ENCODE measurements at regions not wholly inside any gene's neighbourhood (a gene's known extent, or its start where the extent isn't known, plus 50 kb on each side); places are given as distances from the start of the nearest gene placed in this dataset.

DNA sequence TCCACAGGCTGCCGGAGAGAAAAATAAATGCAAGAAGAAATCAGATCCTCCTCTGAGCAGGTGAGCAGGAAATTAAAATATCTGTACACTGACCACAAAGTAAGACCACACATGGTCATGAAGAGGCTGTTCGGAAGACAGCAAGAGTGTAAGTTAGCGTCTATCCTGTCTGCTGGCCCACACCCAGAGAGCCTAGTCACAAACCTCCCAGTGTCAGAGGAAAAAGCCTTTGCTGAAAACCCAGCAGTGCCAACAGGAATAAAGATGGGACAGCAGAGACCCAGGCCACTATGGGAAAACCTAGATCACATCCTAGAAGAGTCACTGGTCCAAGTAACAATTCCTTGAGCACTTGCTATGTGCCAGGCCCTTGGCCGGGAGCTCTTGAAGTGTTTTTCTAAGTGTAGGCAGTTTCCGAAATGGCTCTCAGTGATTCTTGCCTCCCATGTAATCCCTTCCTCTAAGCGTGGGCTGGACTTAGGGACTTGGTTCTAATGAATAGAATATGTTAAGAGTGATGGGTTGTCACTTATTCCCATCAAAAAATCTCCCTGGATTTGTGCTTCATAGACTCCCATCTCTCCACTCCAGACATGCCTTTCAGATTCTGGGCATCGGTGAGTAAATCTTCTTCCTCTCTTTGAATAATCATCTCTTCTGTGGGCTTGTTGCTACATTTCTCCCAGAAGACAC lies 110.9 kb upstream of the PKDCC start:
- TF ChIP-seq, protein P1, sequence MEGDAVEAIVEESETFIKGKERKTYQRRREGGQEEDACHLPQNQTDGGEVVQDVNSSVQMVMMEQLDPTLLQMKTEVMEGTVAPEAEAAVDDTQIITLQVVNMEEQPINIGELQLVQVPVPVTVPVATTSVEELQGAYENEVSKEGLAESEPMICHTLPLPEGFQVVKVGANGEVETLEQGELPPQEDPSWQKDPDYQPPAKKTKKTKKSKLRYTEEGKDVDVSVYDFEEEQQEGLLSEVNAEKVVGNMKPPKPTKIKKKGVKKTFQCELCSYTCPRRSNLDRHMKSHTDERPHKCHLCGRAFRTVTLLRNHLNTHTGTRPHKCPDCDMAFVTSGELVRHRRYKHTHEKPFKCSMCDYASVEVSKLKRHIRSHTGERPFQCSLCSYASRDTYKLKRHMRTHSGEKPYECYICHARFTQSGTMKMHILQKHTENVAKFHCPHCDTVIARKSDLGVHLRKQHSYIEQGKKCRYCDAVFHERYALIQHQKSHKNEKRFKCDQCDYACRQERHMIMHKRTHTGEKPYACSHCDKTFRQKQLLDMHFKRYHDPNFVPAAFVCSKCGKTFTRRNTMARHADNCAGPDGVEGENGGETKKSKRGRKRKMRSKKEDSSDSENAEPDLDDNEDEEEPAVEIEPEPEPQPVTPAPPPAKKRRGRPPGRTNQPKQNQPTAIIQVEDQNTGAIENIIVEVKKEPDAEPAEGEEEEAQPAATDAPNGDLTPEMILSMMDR (conservative IDR thresholded peaks at IDR 0.05; ENCODE audit: low read depth, low read length): no peak
- no peak for DNase-seq (ENCODE audit: low read depth)
- H3K4me3 ChIP-seq (ENCODE audit: low read length): no peak overlapping the region

DNA sequence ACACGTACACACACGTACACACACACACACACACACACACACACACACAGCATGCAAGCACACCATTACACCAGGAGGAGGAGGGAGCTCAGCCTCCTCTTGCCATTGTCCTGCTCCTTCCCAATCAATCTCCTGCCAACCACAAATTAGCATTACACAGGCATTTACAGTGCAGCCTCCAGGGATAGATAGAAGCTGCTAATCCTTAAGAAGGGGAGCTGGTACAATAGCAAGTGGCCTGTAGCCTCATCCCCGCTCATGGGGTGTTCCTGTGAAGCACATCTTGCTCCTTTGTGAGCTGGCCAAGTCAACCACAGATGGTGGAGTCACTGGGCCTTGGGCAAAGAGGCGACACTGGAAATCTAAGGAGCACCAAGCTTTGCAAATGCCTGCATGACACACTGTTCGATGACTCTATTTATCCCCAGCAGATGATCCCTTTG lies 110.3 kb upstream of the PKDCC start:
- TF ChIP-seq, protein P1 (conservative IDR thresholded peaks at IDR 0.05; ENCODE audit: low read depth, low read length): no peak
- DNase-seq (ENCODE audit: low read depth): no peak
- H3K4me3 ChIP-seq (ENCODE audit: low read length): no peak overlapping the region

DNA sequence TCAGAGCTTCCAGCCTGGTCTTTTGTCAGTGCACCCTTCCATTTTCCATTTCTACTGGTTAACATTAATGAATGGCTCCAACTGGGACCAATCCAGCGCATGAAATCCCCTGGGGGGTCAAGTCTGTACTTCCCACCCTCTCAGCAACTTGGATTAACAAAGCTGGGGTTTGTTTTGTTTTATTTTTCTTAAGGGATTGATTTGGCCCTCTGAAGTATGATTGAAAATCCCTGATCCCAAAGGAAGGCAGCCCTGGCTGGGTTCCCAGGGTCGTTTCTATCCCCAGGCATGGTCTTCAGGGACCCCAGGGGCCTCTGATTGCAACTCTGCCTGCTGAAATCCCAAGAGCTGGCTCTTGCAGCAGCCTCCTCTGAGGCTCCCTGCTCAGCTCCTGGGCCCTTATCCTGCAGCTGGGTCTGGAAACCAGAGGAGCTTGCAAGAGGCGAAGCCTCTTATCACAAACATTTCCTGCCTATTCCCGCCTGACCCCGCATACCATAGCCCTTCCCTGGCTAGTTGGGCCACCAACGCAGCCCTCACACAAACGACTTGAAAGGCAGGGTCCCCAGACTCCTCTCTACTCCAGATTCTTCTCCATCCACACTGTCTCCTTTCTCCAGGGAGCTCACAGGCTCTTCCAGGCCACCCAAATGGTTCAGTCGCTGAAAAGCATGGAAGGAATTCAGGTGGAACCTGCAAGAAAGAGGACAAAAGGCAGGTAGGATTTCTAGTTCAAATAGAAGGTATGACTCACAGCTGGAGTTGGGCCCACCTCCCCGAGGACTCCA lies 109.7 kb upstream of the PKDCC start:
- no peak overlapping the region for H3K4me3 ChIP-seq (ENCODE audit: low read length)
- no peak for DNase-seq (ENCODE audit: low read depth)
- TF ChIP-seq, protein P1 (conservative IDR thresholded peaks at IDR 0.05; ENCODE audit: low read depth, low read length): no peak

GRCh38 chr2:41940060-41940744 lies 107.6 kb upstream of the PKDCC start:
- no peak for DNase-seq (ENCODE audit: low read depth)
- TF ChIP-seq, protein P1 (conservative IDR thresholded peaks at IDR 0.05; ENCODE audit: low read depth, low read length): no peak
- H3K4me3 ChIP-seq (ENCODE audit: low read length): no peak overlapping the region

GRCh38 chr2:41940745-41941063 lies 107.1 kb upstream of the PKDCC start:
- TF ChIP-seq, protein P1 (conservative IDR thresholded peaks at IDR 0.05; ENCODE audit: low read depth, low read length): no peak
- no peak for DNase-seq (ENCODE audit: low read depth)
- H3K4me3 ChIP-seq (ENCODE audit: low read length): no peak overlapping the region

GRCh38 chr2:41941831-41942230 lies 106.0 kb upstream of the PKDCC start:
- TF ChIP-seq, protein P1 (conservative IDR thresholded peaks at IDR 0.05; ENCODE audit: low read depth, low read length): no peak
- no peak for DNase-seq (ENCODE audit: low read depth)
- no peak overlapping the region for H3K4me3 ChIP-seq (ENCODE audit: low read length)

All from retinal pigment epithelial cell (primary cell).